IMR-90 (cell line): ENCODE measurements at regions not wholly inside any gene's neighbourhood (a gene's known extent, or its start where the extent isn't known, plus 50 kb on each side); places are given as distances from the start of the nearest gene placed in this dataset.
"Not testable (repeated sequence)": the region's sequence is repeated elsewhere in the genome, so short reads cannot be mapped to it uniquely, and the experiment has no call there.

Source experiments
- ATAC-seq: fragments of 200-7000 bp; cut with Tn5 transposase; 2 replicates; pipeline ENCODE4 v1.9.1; 2020; ENCODE audit warnings: low read depth, mild to moderate bottlenecking, moderate library complexity
- BruUV-seq: library from RNA; stranded (reverse); fragments of 400-500 nt; replicated peaks from 2 replicates; lab custom pipeline; 2021; lab: Mats Ljungman, UMichigan
- CTCF ChIA-PET: fragments of 300-600 bp; formaldehyde crosslinking; extraction: SDS; loops from one replicate; lab custom pipeline; 2021; ENCODE audit warnings: antibody characterized with exemption; lab: Yijun Ruan, JAX
- POLR2A ChIA-PET: fragments of 300-600 bp; sonication (Branson Sonifier 250); formaldehyde crosslinking; loops from one replicate; lab custom pipeline; 2022; ENCODE audit warnings: antibody characterized with exemption; ENCODE audit not compliant: unreplicated experiment; lab: Charles Lee
- DNase-seq: peaks from one replicate; pipeline ENCODE4 v3.0.0; 2013
- H2AFZ ChIP-seq: replicated peaks from 2 replicates; pipeline ENCODE3; 2013; ENCODE audit warnings: low read length, mild to moderate bottlenecking; ENCODE audit not compliant: poor library complexity
- H2AK5ac ChIP-seq: 2 replicates; pipeline ENCODE4 v1.6.1; 2013; ENCODE audit warnings: low read depth, low read length, inconsistent platforms
- H2AK9ac ChIP-seq: replicated peaks from 2 replicates; pipeline ENCODE3; 2013; ENCODE audit warnings: mild to moderate bottlenecking, low read depth, low read length, moderate library complexity; ENCODE audit not compliant: poor library complexity
- H2BK120ac ChIP-seq: 2 replicates; pipeline ENCODE4 v1.6.1; 2013; ENCODE audit warnings: low read depth, low read length, inconsistent platforms
- H2BK15ac ChIP-seq: 3 replicates; pipeline ENCODE4 v1.6.1; 2013; ENCODE audit warnings: low read depth, low read length, inconsistent platforms
- H2BK20ac ChIP-seq: 2 replicates; pipeline ENCODE4 v1.6.1; 2013; ENCODE audit warnings: low read depth, mild to moderate bottlenecking, inconsistent platforms, low read length, moderate library complexity
- H2BK5ac ChIP-seq: 2 replicates; pipeline ENCODE4 v1.6.1; 2013; ENCODE audit warnings: mild to moderate bottlenecking, low read depth, low read length, inconsistent platforms; ENCODE audit not compliant: poor library complexity, severe bottlenecking
- H3K14ac ChIP-seq: replicated peaks from 2 replicates; pipeline ENCODE4 v1.6.1; 2013; ENCODE audit warnings: low read depth, low read length, inconsistent platforms
- H3K18ac ChIP-seq: 2 replicates; pipeline ENCODE4 v1.6.1; 2013; ENCODE audit warnings: low read depth, low read length, control low read depth
- H3K23ac ChIP-seq: 2 replicates; pipeline ENCODE4 v1.6.1; 2013; ENCODE audit warnings: low read depth, low read length, inconsistent platforms
- H3K27ac ChIP-seq: 2 replicates; pipeline ENCODE4 v1.5.1; 2013; ENCODE audit warnings: mild to moderate bottlenecking, control low read depth, low read length; ENCODE audit not compliant: insufficient read depth
- H3K27me3 ChIP-seq: 2 replicates; pipeline ENCODE4 v1.6.1; 2013; ENCODE audit warnings: low read length; ENCODE audit not compliant: control insufficient read depth, insufficient read depth
- H3K36me3 ChIP-seq: 2 replicates; pipeline ENCODE4 v1.6.1; 2013; ENCODE audit warnings: low read length, mixed read lengths; ENCODE audit not compliant: control insufficient read depth, insufficient read depth
- H3K4ac ChIP-seq: 2 replicates; pipeline ENCODE4 v1.6.1; 2013; ENCODE audit warnings: low read depth, low read length, inconsistent platforms
- H3K4me1 ChIP-seq: 2 replicates; pipeline ENCODE4 v1.6.1; 2013; ENCODE audit warnings: low read length, mixed read lengths; ENCODE audit not compliant: control insufficient read depth, insufficient read depth
- H3K4me2 ChIP-seq: 2 replicates; pipeline ENCODE4 v1.6.1; 2013; ENCODE audit warnings: low read depth, mild to moderate bottlenecking, control low read depth, low read length, moderate library complexity
- H3K4me3 ChIP-seq: 2 replicates; pipeline ENCODE4 v1.5.1; 2013; ENCODE audit warnings: low read depth, mild to moderate bottlenecking, control low read depth, low read length, moderate library complexity; ENCODE audit not compliant: insufficient read depth
- H3K56ac ChIP-seq: 2 replicates; pipeline ENCODE4 v1.6.1; 2013; ENCODE audit warnings: low read length, inconsistent platforms; ENCODE audit not compliant: insufficient read depth; ENCODE audit errors: extremely low read depth
- H3K79me1 ChIP-seq, 2 experiments: 2 replicates each; pipeline ENCODE4 v1.6.1; 2013; ENCODE audit warnings: low read length in 2 of 2, inconsistent platforms in 1 of 2, low read depth in 1 of 2
- H3K9ac ChIP-seq: 2 replicates; pipeline ENCODE4 v1.6.1; 2013; ENCODE audit warnings: low read depth, low read length, control low read depth
- H3K9me1 ChIP-seq: 2 replicates; pipeline ENCODE4 v1.6.1; 2013; ENCODE audit warnings: low read length, inconsistent platforms; ENCODE audit not compliant: insufficient read depth
- H3K9me3 ChIP-seq: 2 replicates; pipeline ENCODE4 v1.6.1; 2013; ENCODE audit warnings: low read length; ENCODE audit not compliant: control insufficient read depth, insufficient read depth
- H4K20me1 ChIP-seq: 2 replicates; pipeline ENCODE4 v1.6.1; 2013; ENCODE audit warnings: low read length, inconsistent platforms; ENCODE audit not compliant: insufficient read depth
- H4K5ac ChIP-seq: 2 replicates; pipeline ENCODE4 v1.6.1; 2013; ENCODE audit warnings: mild to moderate bottlenecking, low read depth, low read length, control low read depth
- H4K8ac ChIP-seq, 2 experiments: 2 replicates each; pipeline ENCODE4 v1.6.1; 2013; ENCODE audit warnings: low read depth in 2 of 2, low read length in 2 of 2, control low read depth in 1 of 2, inconsistent platforms in 1 of 2
- H4K91ac ChIP-seq: 2 replicates; pipeline ENCODE4 v1.6.1; 2013; ENCODE audit warnings: low read depth, low read length, inconsistent platforms; ENCODE audit not compliant: insufficient read depth
- WGBS, 2 experiments: methylation state at CpG; one replicate each; pipeline versions ENCODE4 v1.1.5 to v1.1.7; 2013; ENCODE audit warnings: missing lambda C conversion rate in 2 of 2; ENCODE audit not compliant: insufficient read length in 1 of 2; ENCODE audit errors: extremely low coverage in 2 of 2; 5-methylcytosine and 5-hydroxymethylcytosine counted together
- dilution Hi-C: fragments of 300-500 bp; cut with HindIII; formaldehyde crosslinking; loops from one replicate; pipeline ENCODE4 v1.14.3; 2018; ENCODE audit warnings: low sequenced_read_pairs; ENCODE audit not compliant: unreplicated experiment
- in situ Hi-C: fragments of 300-500 bp; cut with MboI; formaldehyde crosslinking; loops from 3 replicates; pipeline ENCODE4 v1.14.3; 2019; ENCODE audit warnings: low sequenced_read_pairs, inconsistent platforms, mixed read lengths
- intact Hi-C: fragments of 100-400 bp; cut with micrococcal nuclease; formaldehyde crosslinking; loops from 2 replicates; pipeline ENCODE4 v1.10.0; 2022

DNA sequence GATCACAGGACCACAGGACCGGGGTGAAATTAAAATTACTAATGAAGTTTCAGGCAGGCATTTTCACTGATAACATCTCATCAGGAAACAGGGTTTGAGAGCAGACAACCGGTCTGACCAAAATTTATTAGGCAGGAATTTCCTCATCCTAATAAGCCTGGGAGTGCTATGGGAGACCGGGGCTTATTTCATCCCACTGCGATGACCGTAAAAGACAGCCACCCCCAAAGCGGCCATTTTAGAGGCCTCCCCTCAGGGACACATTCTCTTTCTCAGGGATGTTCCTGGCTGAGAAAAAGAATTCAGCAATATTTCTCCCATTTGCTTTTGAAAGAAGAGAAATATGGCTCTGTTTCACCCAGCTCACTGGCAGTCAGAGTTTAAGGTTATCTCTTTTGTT lies 197.2 kb upstream of the MYLIP start:
- CTCF ChIA-PET: not testable (repeated sequence)

More for the DNA sequence above, 197.2 kb upstream of the MYLIP start:
- H3K23ac ChIP-seq, H3K27ac ChIP-seq, H2AFZ ChIP-seq, H3K18ac ChIP-seq, H3K27me3 ChIP-seq, DNase-seq, H2BK5ac ChIP-seq, POLR2A ChIA-PET, H4K8ac ChIP-seq, intact Hi-C loops, H2BK120ac ChIP-seq, ATAC-seq, H3K4me3 ChIP-seq, H3K9ac ChIP-seq, H3K14ac ChIP-seq, in situ Hi-C loops, H3K4ac ChIP-seq, H4K91ac ChIP-seq, H2AK5ac ChIP-seq, H3K56ac ChIP-seq, H2BK15ac ChIP-seq, H4K5ac ChIP-seq, dilution Hi-C loops, H3K9me1 ChIP-seq, H2AK9ac ChIP-seq, H3K4me1 ChIP-seq, H2BK20ac ChIP-seq, H3K36me3 ChIP-seq, BruUV-seq, H4K20me1 ChIP-seq, H3K79me1 ChIP-seq, H3K9me3 ChIP-seq, H3K4me2 ChIP-seq: not testable (repeated sequence)
- no CpG with 5 or more reads among the region's 6 CpGs for WGBS, 2 experiments
